Heart left ventricle (tissue), 16 donors: ENCODE measurements at regions not wholly inside any gene's neighbourhood (a gene's known extent, or its start where the extent isn't known, plus 50 kb on each side); places are given as distances from the start of the nearest gene placed in this dataset.

Experiments used
- ATAC-seq, 4 donors: fragments of 200-7000 bp; cut with Tn5 transposase; one replicate each; pipeline ENCODE4 v1.9.1; 2020 to 2022; ENCODE audit warnings: moderate library complexity in 4 of 4, mild to moderate bottlenecking in 3 of 4, moderate number of reproducible peaks in 1 of 4
- DNase-seq, 5 donors: peaks; one replicate each; pipeline ENCODE4 v3.0.0-alpha.2; 2020
- H3K27ac ChIP-seq, 12 donors: fragments of 200-600 bp; sonication (generic) in 4 of 12; one replicate each; pipeline versions ENCODE4 v1.5.0 to v1.8.0; 2016 to 2022; ENCODE audit warnings: mild to moderate bottlenecking in 2 of 12
- H3K27me3 ChIP-seq, 9 donors: fragments of 200-600 bp; sonication (generic) in 2 of 9; one replicate each; pipeline versions ENCODE4 v1.5.1 to v1.8.0; 2016 to 2022; ENCODE audit warnings: mild to moderate bottlenecking in 3 of 9
- H3K36me3 ChIP-seq, 9 donors: fragments of 200-600 bp; sonication (generic) in 2 of 9; one replicate each; pipeline versions ENCODE4 v1.5.0 to v1.8.0; 2018 to 2022; ENCODE audit warnings: mild to moderate bottlenecking in 2 of 9
- H3K4me1 ChIP-seq, 12 donors: fragments of 200-600 bp; sonication (generic) in 4 of 12; one replicate each; pipeline versions ENCODE4 v1.5.0 to v1.8.0; 2016 to 2022; ENCODE audit warnings: mild to moderate bottlenecking in 3 of 12
- H3K4me3 ChIP-seq, 12 donors: fragments of 200-600 bp; sonication (generic) in 4 of 12; one replicate each; pipeline versions ENCODE4 v1.5.0 to v1.8.0; 2017 to 2022; ENCODE audit warnings: mild to moderate bottlenecking in 9 of 12, moderate library complexity in 4 of 12
- H3K9me3 ChIP-seq, 12 donors: fragments of 200-600 bp; sonication (generic) in 4 of 12; one replicate each; pipeline versions ENCODE4 v1.5.0 to v1.8.0; 2016 to 2022; ENCODE audit warnings: mild to moderate bottlenecking in 1 of 12
- POLR2A ChIP-seq, 2 donors: fragments of 450-650 bp; IDR thresholded peaks; one replicate each; pipeline ENCODE4 v1.6.1; 2017; ENCODE audit warnings: antibody characterized with exemption in 2 of 2, mild to moderate bottlenecking in 2 of 2, moderate library complexity in 2 of 2
- WGBS, 4 donors: extraction: QIAGEN DNeasy Blood & Tissue Kit in 2 of 4; methylation state at CpG; one replicate each; pipeline versions ENCODE4 v1.1.5 to v1.1.7; 2013 to 2018; 5-methylcytosine and 5-hydroxymethylcytosine counted together
- intact Hi-C, 10 donors: fragments of 100-400 bp; cut with DNase I; formaldehyde crosslinking; loops; one replicate each; pipeline versions ENCODE4 v1.11.1 to v1.14.2; 2022
- TF ChIP-seq, protein P1 (sequence below), 12 donors: fragments of 200-600 bp; sonication (generic) in 4 of 12; IDR thresholded peaks; one replicate each; pipeline versions ENCODE4 v1.5.0 to v1.8.0; 2018 to 2022; ENCODE audit warnings: antibody characterized with exemption in 12 of 12, mild to moderate bottlenecking in 5 of 12
- donor health status: ischemic (EF 13 %, LVEDD 7.1; RV severe dilation, severe dysfunction).
- donor health status: healthy with polysubstance abuse.
- donor health status: DM: no; HTN: yes; CAD: no.
- donor health status: DM: no; HTN: no; CAD: no.
- donor health status: ischemic (EF 25% LVEDD 6.9; RV normal size, moderate dysfunction).
- donor health status: ischemic (EF 25% LVEDD 5.7; RV mildly dilated, moderate dysfunction).
- donor health status: healthy.
- donor health status: DM: yes; HTN: yes; CAD: no.
- donor health status: ischemic (EF 35%, LVEDD 5.7; RV mildly dilated, moderate dysfunction).
- donor health status: nonischemic (EF 11% LVEDD 7.7; RV severe dilation, severe dysfunction).
- donor health status: DM: yes; HTN: yes; CAD: no.
- donor health status: PGD.
- donor health status: ischemic (EF 29% LVEDD 5.4; RV normal size, mild dysfunction).
- donor health status: nonischemic (EF 23%, LVEDD 6.1; RV moderate dilation, normal function).

- 84 to 87% (median 86%) methylated on average over 6 of the region's 6 CpGs for WGBS, 4 donors
- H3K9me3 ChIP-seq = peaks cover 0 to 20% (median 5%) of the 10 kb centered on the region in 12 donors
- no peak overlapping the region for H3K27ac ChIP-seq
- no peak for TF ChIP-seq POLR2A (IDR thresholded peaks at IDR 0.05)
- TF ChIP-seq, protein P1, sequence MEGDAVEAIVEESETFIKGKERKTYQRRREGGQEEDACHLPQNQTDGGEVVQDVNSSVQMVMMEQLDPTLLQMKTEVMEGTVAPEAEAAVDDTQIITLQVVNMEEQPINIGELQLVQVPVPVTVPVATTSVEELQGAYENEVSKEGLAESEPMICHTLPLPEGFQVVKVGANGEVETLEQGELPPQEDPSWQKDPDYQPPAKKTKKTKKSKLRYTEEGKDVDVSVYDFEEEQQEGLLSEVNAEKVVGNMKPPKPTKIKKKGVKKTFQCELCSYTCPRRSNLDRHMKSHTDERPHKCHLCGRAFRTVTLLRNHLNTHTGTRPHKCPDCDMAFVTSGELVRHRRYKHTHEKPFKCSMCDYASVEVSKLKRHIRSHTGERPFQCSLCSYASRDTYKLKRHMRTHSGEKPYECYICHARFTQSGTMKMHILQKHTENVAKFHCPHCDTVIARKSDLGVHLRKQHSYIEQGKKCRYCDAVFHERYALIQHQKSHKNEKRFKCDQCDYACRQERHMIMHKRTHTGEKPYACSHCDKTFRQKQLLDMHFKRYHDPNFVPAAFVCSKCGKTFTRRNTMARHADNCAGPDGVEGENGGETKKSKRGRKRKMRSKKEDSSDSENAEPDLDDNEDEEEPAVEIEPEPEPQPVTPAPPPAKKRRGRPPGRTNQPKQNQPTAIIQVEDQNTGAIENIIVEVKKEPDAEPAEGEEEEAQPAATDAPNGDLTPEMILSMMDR (IDR thresholded peaks at IDR 0.05) = no peak
- peaks cover 0 to 13% (median 0%) of the 10 kb centered on the region in 9 donors for H3K27me3 ChIP-seq
- ATAC-seq = no peak
- no peak for DNase-seq
- no peaks in the 10 kb centered on the region for H3K36me3 ChIP-seq
- no peaks in the 10 kb centered on the region for H3K4me1 ChIP-seq
- H3K4me3 ChIP-seq = no peak overlapping the region
- intact Hi-C loops = no loop called here
Observed at GRCh38 chr5:2194236-2194555, 311.5 kb upstream of the IRX4 start.

DNA sequence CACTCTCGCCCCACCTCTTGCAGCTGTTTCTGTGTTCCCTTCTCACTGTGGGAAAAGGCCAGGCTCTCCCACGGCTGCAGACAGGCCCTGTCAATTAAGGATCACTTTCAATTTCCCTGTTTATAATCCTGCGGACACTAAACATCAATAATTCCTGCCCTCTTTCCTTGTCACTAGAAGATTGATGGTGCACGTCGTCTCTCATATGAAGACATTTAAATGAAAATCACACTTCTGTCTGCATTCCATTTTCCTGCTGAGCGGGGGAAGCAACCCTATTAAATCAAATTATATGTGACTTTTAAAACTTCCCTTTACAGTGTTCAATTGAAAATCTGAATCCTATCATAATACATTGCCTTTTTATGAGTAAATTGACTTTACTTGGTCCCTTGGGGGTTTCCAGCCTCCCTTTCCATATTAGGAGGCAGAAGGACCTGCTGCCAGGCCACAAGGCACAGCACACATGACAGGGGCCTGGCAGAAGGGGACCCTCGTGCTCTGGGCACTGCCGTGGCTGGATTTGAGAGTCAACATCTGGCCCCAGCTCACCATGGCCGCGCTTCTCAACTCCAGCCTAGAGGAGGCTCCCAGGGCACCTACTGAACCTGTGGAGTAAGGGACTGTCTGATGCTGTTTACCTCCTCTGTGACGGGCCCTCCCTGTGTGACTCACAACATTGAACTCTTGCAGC lies 311.0 kb upstream of the IRX4 start:
- Histone ChIP-seq H3K4me1 (no peaks in the 10 kb centered on the region), H3K27me3 (peaks cover 0 to 16% (median 0%) of the 10 kb centered on the region in 9 donors), H3K9me3 (peaks cover 0 to 20% (median 5%) of the 10 kb centered on the region in 12 donors), H3K27ac (no peak overlapping the region), H3K36me3 (no peaks in the 10 kb centered on the region), H3K4me3 (no peak overlapping the region)
- ATAC-seq (no peak), DNase-seq (no peak)
- TF ChIP-seq, protein P1 (IDR thresholded peaks at IDR 0.05) = no peak
- no peak for TF ChIP-seq POLR2A (IDR thresholded peaks at IDR 0.05)
- intact Hi-C loops = no loop called here
- WGBS, 4 donors = 76 to 80% (median 77%) methylated on average over 11 of the region's 11 CpGs

DNA sequence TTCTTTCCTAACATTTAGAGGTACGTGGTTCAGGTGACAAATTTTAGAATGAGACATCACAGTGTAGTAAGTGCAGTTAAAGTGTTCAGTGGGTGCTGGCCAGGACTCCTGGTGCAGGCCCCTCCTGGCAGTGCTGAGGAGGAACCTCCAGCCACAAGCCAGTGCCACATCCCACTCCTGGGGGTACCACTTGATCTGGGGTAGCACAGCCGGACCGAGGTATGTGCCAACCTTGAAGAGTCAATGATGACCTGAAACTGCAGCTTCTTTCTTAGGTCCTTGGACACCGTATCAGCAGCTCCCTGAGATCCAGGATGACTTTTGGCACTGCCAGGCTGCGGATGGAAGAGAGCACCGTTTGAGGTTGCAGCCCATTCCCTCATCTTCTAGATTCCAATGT lies 310.4 kb upstream of the IRX4 start:
- intact Hi-C loops = no loop called here
- 72 to 86% (median 75%) methylated on average over 6 of the region's 6 CpGs for WGBS, 4 donors
- DNase-seq (no peak), ATAC-seq (no peak)
- TF ChIP-seq, protein P1 (IDR thresholded peaks at IDR 0.05) = no peak
- TF ChIP-seq POLR2A (IDR thresholded peaks at IDR 0.05) = no peak
- Histone ChIP-seq H3K27ac (no peak overlapping the region), H3K36me3 (no peaks in the 10 kb centered on the region), H3K4me1 (no peaks in the 10 kb centered on the region), H3K9me3 (peaks cover 0 to 20% (median 5%) of the 10 kb centered on the region in 12 donors), H3K4me3 (no peak overlapping the region), H3K27me3 (peaks cover 0 to 16% (median 0%) of the 10 kb centered on the region in 9 donors)

GRCh38 chr5:2192496-2192895 lies 309.8 kb upstream of the IRX4 start:
- ATAC-seq = no peak
- H3K36me3 ChIP-seq = no peaks in the 10 kb centered on the region
- intact Hi-C loops = no loop called here
- no peak for DNase-seq
- no peak for TF ChIP-seq POLR2A (IDR thresholded peaks at IDR 0.05)
- TF ChIP-seq, protein P1 (IDR thresholded peaks at IDR 0.05) = no peak
- H3K9me3 ChIP-seq = peaks cover 0 to 20% (median 5%) of the 10 kb centered on the region in 12 donors
- peaks cover 0 to 16% (median 0%) of the 10 kb centered on the region in 9 donors for H3K27me3 ChIP-seq
- H3K4me3 ChIP-seq = no peak overlapping the region
- no peak overlapping the region for H3K27ac ChIP-seq
- WGBS, 4 donors = 74 to 81% (median 77%) methylated on average over 8 of the region's 8 CpGs
- H3K4me1 ChIP-seq = no peaks in the 10 kb centered on the region
